ENCODE measurements at regions not wholly inside any gene's neighbourhood (a gene's known extent, or its start where the extent isn't known, plus 50 kb on each side); places are given as distances from the start of the nearest gene placed in this dataset.
"Not testable (repeated sequence)": the region's sequence is repeated elsewhere in the genome, so short reads cannot be mapped to it uniquely, and the experiment has no call there.

- DNase-seq (ENCODE audit: low read depth), result no peak
Observed at GRCh38 chr6:76681781-76682180, 609.3 kb upstream of the IMPG1 start.

- DNase-seq (ENCODE audit: low read depth), result no peak
Observed at GRCh38 chr6:76677017-76677416, 604.6 kb upstream of the IMPG1 start.

- no peak for DNase-seq (ENCODE audit: low read depth)
Observed at GRCh38 chr6:76671751-76672150, 599.3 kb upstream of the IMPG1 start.

GRCh38 chr6:76644231-76644630 is 571.8 kb upstream of the IMPG1 start:
- DNase-seq (ENCODE audit: low read depth), result no peak

- DNase-seq (ENCODE audit: low read depth), result no peak
Observed at GRCh38 chr6:76639941-76640340, 567.5 kb upstream of the IMPG1 start.

GRCh38 chr6:76634695-76635094 is 562.2 kb upstream of the IMPG1 start:
- DNase-seq (ENCODE audit: low read depth), result no peak

GRCh38 chr6:76633259-76633658 is 560.8 kb upstream of the IMPG1 start:
- no peak for DNase-seq (ENCODE audit: low read depth)

GRCh38 chr6:76631622-76632021 is 559.2 kb upstream of the IMPG1 start:
- DNase-seq (ENCODE audit: low read depth), result no peak

- DNase-seq (ENCODE audit: low read depth), result no peak
Observed at GRCh38 chr6:76615395-76615794, 542.9 kb upstream of the IMPG1 start.

- DNase-seq (ENCODE audit: low read depth), result no peak
Observed at GRCh38 chr6:76612954-76613353, 540.5 kb upstream of the IMPG1 start.

- DNase-seq (ENCODE audit: low read depth), result no peak
Observed at GRCh38 chr6:76609160-76609559, 536.7 kb upstream of the IMPG1 start.

- DNase-seq (ENCODE audit: low read depth), result no peak
Observed at GRCh38 chr6:76594109-76594508, 521.6 kb upstream of the IMPG1 start.

- no peak for DNase-seq (ENCODE audit: low read depth)
Observed at GRCh38 chr6:76593668-76594067, 521.2 kb upstream of the IMPG1 start.

- no peak for DNase-seq (ENCODE audit: low read depth)
Observed at GRCh38 chr6:76592566-76592965, 520.1 kb upstream of the IMPG1 start.

- no peak for DNase-seq (ENCODE audit: low read depth)
Observed at GRCh38 chr6:76587271-76587670, 514.8 kb upstream of the IMPG1 start.

GRCh38 chr6:76584121-76584520 is 511.7 kb upstream of the IMPG1 start:
- no peak for DNase-seq (ENCODE audit: low read depth)

GRCh38 chr6:76578746-76579145 is 506.3 kb upstream of the IMPG1 start:
- DNase-seq (ENCODE audit: low read depth), result no peak

- no peak for DNase-seq (ENCODE audit: low read depth)
Observed at GRCh38 chr6:76574746-76575145, 502.3 kb upstream of the IMPG1 start.

GRCh38 chr6:76565932-76566331 is 493.5 kb upstream of the IMPG1 start:
- no peak for DNase-seq (ENCODE audit: low read depth)

GRCh38 chr6:76562371-76562770 is 489.9 kb upstream of the IMPG1 start:
- not testable (repeated sequence) for DNase-seq (ENCODE audit: low read depth)

GRCh38 chr6:76560851-76561755 is 488.6 kb upstream of the IMPG1 start:
- not testable (repeated sequence) for DNase-seq (ENCODE audit: low read depth)

GRCh38 chr6:76553256-76553655 is 480.8 kb upstream of the IMPG1 start:
- DNase-seq (ENCODE audit: low read depth), result no peak

- DNase-seq (ENCODE audit: low read depth), result no peak
Observed at GRCh38 chr6:76552268-76552667, 479.8 kb upstream of the IMPG1 start.

GRCh38 chr6:76533661-76534060 is 461.2 kb upstream of the IMPG1 start:
- DNase-seq (ENCODE audit: low read depth), result no peak

Data from CMK (cell line).